ENCODE measurements at regions not wholly inside any gene's neighbourhood (a gene's known extent, or its start where the extent isn't known, plus 50 kb on each side); places are given as distances from the start of the nearest gene placed in this dataset.

- H3K27ac ChIP-seq: no peak overlapping the region
- TF ChIP-seq CTCF (IDR thresholded peaks at IDR 0.05): no peak
- DNase-seq (ENCODE audit: low spot score in 2 of 2): no peak
- H3K4me3 ChIP-seq: no peak overlapping the region
- no peaks in the 10 kb centered on the region for H3K9me3 ChIP-seq
- H3K4me1 ChIP-seq: peaks cover 0 to 5% of the 10 kb centered on the region in 2 donors
- intact Hi-C loops (cut with DNase I): no loop called here
- H3K27me3 ChIP-seq: no peaks in the 10 kb centered on the region
- no peaks in the 10 kb centered on the region for H3K36me3 ChIP-seq
These were observed 68.5 kb upstream of the SGO1 start for GRCh38 chr3:20254268-20255117.

- DNase-seq (ENCODE audit: low spot score in 2 of 2): no peak
- H3K4me1 ChIP-seq: peaks cover 0 to 3% of the 10 kb centered on the region in 2 donors
- no peaks in the 10 kb centered on the region for H3K36me3 ChIP-seq
- no peak for TF ChIP-seq CTCF (IDR thresholded peaks at IDR 0.05)
- H3K27me3 ChIP-seq: no peaks in the 10 kb centered on the region
- H3K4me3 ChIP-seq: no peak overlapping the region
- H3K27ac ChIP-seq: no peak overlapping the region
- no peaks in the 10 kb centered on the region for H3K9me3 ChIP-seq
- intact Hi-C loops (cut with DNase I): no loop called here
These were observed 64.8 kb upstream of the SGO1 start for GRCh38 chr3:20250786-20251185.

GRCh38 chr3:20250314-20250713 is 64.3 kb upstream of the SGO1 start:
- TF ChIP-seq CTCF (IDR thresholded peaks at IDR 0.05): no peak
- Histone ChIP-seq H3K4me3 (no peak overlapping the region), H3K27ac (no peak overlapping the region), H3K9me3 (no peaks in the 10 kb centered on the region), H3K4me1 (no peaks in the 10 kb centered on the region), H3K36me3 (no peaks in the 10 kb centered on the region), H3K27me3 (no peaks in the 10 kb centered on the region)
- intact Hi-C loops (cut with DNase I): no loop called here
- DNase-seq (ENCODE audit: low spot score in 2 of 2): no peak

- intact Hi-C loops (cut with DNase I): no loop called here
- H3K4me1 ChIP-seq: no peaks in the 10 kb centered on the region
- H3K27me3 ChIP-seq: no peaks in the 10 kb centered on the region
- no peaks in the 10 kb centered on the region for H3K9me3 ChIP-seq
- H3K36me3 ChIP-seq: no peaks in the 10 kb centered on the region
- no peak for TF ChIP-seq CTCF (IDR thresholded peaks at IDR 0.05)
- H3K4me3 ChIP-seq: no peak overlapping the region
- no peak overlapping the region for H3K27ac ChIP-seq
- no peak for DNase-seq (ENCODE audit: low spot score in 2 of 2)
These were observed 60.7 kb upstream of the SGO1 start for GRCh38 chr3:20246662-20247061.

- Histone ChIP-seq H3K27ac (no peak overlapping the region), H3K36me3 (no peaks in the 10 kb centered on the region), H3K4me1 (peaks cover 0 to 4% of the 10 kb centered on the region in 2 donors), H3K27me3 (no peaks in the 10 kb centered on the region), H3K9me3 (no peaks in the 10 kb centered on the region), H3K4me3 (no peak overlapping the region)
- no peak for TF ChIP-seq CTCF (IDR thresholded peaks at IDR 0.05)
- intact Hi-C loops (cut with DNase I): no loop called here
- no peak for DNase-seq (ENCODE audit: low spot score in 2 of 2)
These were observed 59.8 kb upstream of the SGO1 start for GRCh38 chr3:20245781-20246180.

Data from ascending aorta (tissue), 2 donors.